SH-SY5Y (cell line): ENCODE measurements at regions not wholly inside any gene's neighbourhood (a gene's known extent, or its start where the extent isn't known, plus 50 kb on each side); places are given as distances from the start of the nearest gene placed in this dataset.

Experiments used
- GATA2 ChIP-seq: IDR thresholded peaks from 2 replicates; pipeline ENCODE4 v1.6.1; 2011; ENCODE audit warnings: mild to moderate bottlenecking, low read depth, low read length
- GATA3 ChIP-seq: IDR thresholded peaks from 2 replicates; pipeline ENCODE4 v1.6.1; 2011; ENCODE audit warnings: low read depth, mild to moderate bottlenecking, low read length, moderate library complexity

DNA sequence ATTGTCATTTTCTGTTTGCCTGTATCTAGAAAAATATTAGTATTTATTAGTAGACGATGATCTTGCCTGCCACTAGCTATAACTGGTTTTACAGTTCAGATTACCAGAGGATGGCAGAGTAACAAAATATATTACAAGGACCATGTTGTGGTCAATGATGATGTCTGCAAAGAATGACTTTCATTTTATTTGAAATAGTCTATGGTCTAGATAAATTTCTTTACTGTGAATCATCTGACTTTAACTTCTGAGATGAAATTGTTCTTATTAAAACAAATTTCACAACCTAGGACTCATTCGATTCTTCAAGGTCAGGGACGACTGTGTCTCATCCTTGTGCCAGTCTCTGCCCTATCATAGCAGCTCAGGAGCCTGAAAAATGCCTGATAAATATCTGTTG, 637.8 kb upstream of the KLF12 start:
- no peak for TF ChIP-seq GATA2
- TF ChIP-seq GATA3: no peak
